ENCODE measurements at regions not wholly inside any gene's neighbourhood (a gene's known extent, or its start where the extent isn't known, plus 50 kb on each side); places are given as distances from the start of the nearest gene placed in this dataset.

DNA sequence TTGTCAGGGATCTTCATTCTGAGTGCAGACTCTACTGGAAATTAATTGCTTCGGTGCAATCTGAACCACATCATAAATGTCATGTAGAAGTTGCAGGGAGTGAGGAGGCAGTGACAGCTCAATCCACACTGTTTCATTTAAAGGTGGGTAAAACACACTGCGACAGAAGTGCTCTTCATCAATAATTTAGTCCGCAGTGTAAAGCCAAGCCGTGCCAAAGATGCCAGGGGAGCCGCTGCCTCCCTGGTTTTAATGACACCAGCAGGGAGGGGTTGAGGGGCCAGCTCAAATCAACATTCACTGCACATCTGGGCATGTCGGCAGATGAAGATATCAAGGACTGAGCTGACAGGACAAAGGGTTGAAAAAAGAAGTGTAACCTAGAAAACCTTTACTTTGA is 305.7 kb upstream of the VRK2 start:
- H3K4me3 ChIP-seq (ENCODE audit: low read depth, low read length): no peak overlapping the region
- TF ChIP-seq, protein P1, sequence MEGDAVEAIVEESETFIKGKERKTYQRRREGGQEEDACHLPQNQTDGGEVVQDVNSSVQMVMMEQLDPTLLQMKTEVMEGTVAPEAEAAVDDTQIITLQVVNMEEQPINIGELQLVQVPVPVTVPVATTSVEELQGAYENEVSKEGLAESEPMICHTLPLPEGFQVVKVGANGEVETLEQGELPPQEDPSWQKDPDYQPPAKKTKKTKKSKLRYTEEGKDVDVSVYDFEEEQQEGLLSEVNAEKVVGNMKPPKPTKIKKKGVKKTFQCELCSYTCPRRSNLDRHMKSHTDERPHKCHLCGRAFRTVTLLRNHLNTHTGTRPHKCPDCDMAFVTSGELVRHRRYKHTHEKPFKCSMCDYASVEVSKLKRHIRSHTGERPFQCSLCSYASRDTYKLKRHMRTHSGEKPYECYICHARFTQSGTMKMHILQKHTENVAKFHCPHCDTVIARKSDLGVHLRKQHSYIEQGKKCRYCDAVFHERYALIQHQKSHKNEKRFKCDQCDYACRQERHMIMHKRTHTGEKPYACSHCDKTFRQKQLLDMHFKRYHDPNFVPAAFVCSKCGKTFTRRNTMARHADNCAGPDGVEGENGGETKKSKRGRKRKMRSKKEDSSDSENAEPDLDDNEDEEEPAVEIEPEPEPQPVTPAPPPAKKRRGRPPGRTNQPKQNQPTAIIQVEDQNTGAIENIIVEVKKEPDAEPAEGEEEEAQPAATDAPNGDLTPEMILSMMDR (IDR thresholded peaks at IDR 0.05; ENCODE audit: low read depth, low read length): no peak
- no peak for DNase-seq (ENCODE audit: low read depth, low spot score)
- in situ Hi-C loops (cut with HindIII; ENCODE audit: low sequenced_read_pairs): no loop called here

DNA sequence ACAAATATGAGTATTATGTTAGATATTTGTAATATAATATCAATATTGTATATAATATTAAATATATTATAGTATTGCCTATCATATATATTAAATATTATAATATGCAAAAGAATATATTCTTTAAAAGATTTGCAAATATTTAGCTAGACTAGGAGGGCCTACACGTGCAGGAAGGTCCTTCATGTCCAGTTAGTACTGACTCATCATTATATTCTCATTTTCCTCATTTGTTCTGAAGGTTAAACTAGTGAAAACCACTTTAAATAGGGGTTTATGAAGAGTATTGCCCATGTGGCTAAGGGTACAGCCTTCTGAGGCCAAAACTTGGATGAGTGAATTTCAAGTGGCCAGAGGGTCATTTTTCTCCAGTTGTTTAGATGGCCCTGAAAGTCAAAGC is 293.0 kb upstream of the VRK2 start:
- TF ChIP-seq, protein P1 (IDR thresholded peaks at IDR 0.05; ENCODE audit: low read depth, low read length): no peak
- in situ Hi-C loops (cut with HindIII; ENCODE audit: low sequenced_read_pairs): no loop called here
- no peak for DNase-seq (ENCODE audit: low read depth, low spot score)
- H3K4me3 ChIP-seq (ENCODE audit: low read depth, low read length): no peak overlapping the region

DNA sequence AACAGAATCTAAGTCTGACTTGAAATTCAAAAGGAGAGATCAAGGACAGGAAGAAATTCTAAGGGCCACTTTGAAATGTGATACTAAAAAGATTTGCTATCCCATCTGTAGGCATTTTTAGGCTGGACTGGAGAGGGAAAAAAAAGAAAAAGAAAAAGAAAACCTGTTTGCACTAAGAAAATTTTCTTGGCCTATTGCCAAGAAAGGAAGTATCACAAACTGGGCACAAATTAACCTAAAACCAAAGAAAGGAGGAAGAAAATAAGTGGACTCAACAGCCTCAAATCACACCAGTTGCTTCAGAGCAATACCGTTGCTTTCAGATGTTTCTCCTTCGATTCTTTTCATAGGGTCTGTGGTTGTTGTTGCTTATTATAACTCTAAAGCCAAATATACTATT is 287.9 kb upstream of the VRK2 start:
- in situ Hi-C loops (cut with HindIII; ENCODE audit: low sequenced_read_pairs): no loop called here

DNA sequence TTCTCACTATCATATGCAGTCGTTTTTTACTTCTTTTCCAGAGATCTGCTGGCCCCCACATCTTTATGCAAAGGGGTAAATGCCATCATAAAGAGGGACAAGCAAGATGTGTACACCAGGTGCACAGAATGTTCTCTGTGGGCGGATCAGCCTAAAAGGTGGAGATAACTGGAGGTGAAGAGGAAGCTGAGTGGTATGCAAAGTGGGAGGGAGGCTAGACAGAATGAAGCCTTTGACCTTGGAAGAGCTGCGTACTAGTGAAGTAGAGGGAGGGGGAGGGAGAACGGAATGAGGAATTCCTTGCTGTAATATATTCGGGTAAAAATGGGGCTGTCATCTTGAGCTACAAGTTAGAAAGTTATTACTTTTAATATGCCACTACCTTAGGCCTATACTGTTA is 287.5 kb upstream of the VRK2 start:
- no peak overlapping the region for H3K4me3 ChIP-seq (ENCODE audit: low read depth, low read length)
- in situ Hi-C loops (cut with HindIII; ENCODE audit: low sequenced_read_pairs): no loop called here
- TF ChIP-seq, protein P1 (IDR thresholded peaks at IDR 0.05; ENCODE audit: low read depth, low read length): no peak
- DNase-seq (ENCODE audit: low read depth, low spot score): no peak

More for the DNA sequence above, 287.9 kb upstream of the VRK2 start:
- no peak overlapping the region for H3K4me3 ChIP-seq (ENCODE audit: low read depth, low read length)
- TF ChIP-seq, protein P1 (IDR thresholded peaks at IDR 0.05; ENCODE audit: low read depth, low read length): no peak
- DNase-seq (ENCODE audit: low read depth, low spot score): no peak

DNA sequence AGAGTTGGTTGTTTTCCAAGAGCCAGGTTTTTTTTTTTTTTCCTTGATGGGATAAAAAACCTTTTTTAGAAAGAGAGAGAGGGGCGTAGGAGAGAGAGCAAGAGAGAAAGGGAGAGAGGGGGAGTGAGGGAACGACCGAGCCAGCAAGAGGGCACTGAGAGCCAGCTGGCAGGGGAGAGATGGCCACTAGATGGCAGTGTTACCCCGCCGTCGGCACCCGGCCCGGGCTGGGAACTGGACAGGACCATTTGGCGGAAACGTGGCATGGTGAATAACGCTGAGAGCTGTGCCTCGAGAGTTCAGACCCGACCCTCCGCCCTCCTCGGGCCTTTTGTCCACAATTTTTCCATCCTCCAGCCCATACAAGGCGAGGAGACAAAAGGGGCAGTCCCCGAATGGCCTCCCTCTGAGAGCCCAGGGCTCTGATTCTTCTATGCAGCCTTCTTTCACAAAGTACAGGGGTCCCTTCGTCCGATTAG is 286.7 kb upstream of the VRK2 start:
- peak overlapping the region; percentile 38 for H3K4me3 ChIP-seq (ENCODE audit: low read depth, low read length)
- in situ Hi-C loops (cut with HindIII; ENCODE audit: low sequenced_read_pairs): no loop called here

DNA sequence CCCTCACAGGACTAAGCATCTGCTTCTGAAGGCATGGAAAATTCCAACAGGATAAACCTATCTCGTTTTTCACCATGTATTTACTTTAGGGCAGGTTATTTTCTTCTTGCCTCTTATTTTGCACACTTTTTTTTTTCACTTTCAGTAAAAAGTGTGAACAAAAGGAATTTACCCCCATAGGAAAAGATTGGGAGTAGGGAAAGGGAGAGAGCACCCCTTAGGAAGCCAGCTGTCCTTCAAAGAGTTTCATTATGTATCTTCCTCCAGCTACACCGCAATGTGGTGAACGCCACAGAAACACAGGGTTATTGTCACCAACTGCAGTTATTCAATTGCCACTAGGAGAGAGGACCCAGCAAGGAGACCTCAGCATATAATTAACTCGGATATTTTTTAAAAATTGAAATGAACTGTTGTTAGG is 286.2 kb upstream of the VRK2 start:
- H3K4me3 ChIP-seq (ENCODE audit: low read depth, low read length): peak overlapping the region; percentile 38
- in situ Hi-C loops (cut with HindIII; ENCODE audit: low sequenced_read_pairs): no loop called here
- TF ChIP-seq, protein P1 (IDR thresholded peaks at IDR 0.05; ENCODE audit: low read depth, low read length): no peak
- no peak for DNase-seq (ENCODE audit: low read depth, low spot score)

More for the DNA sequence above, 286.7 kb upstream of the VRK2 start:
- DNase-seq (ENCODE audit: low read depth, low spot score): peak; percentile 81
- TF ChIP-seq, protein P1 (IDR thresholded peaks at IDR 0.05; ENCODE audit: low read depth, low read length): peak; percentile 93

DNA sequence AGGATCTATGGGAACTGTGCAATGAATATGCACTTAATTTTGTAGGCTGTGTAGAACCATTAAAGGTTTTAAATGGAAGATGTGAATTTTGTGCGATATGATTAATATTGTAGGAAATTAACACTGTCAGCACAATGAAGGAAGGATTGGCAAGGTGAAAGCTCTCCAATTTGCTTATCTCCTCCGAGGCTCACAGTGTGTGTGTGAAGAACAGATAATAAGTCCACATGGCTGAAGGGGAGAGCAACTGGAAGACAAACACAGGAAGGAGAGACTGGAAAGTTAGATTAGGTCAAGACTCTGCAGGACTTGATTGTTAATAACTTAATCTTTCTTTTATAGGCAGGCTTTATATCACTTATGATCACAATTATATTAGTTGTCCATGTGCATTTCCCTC is 269.7 kb upstream of the VRK2 start:
- H3K4me3 ChIP-seq (ENCODE audit: low read depth, low read length): no peak overlapping the region
- TF ChIP-seq, protein P1 (IDR thresholded peaks at IDR 0.05; ENCODE audit: low read depth, low read length): no peak
- in situ Hi-C loops (cut with HindIII; ENCODE audit: low sequenced_read_pairs): no loop called here
- no peak for DNase-seq (ENCODE audit: low read depth, low spot score)

All from astrocyte of the spinal cord (primary cell).